ENCODE measurements at regions not wholly inside any gene's neighbourhood (a gene's known extent, or its start where the extent isn't known, plus 50 kb on each side); places are given as distances from the start of the nearest gene placed in this dataset.
"Not testable (repeated sequence)": the region's sequence is repeated elsewhere in the genome, so short reads cannot be mapped to it uniquely, and the experiment has no call there.

DNA sequence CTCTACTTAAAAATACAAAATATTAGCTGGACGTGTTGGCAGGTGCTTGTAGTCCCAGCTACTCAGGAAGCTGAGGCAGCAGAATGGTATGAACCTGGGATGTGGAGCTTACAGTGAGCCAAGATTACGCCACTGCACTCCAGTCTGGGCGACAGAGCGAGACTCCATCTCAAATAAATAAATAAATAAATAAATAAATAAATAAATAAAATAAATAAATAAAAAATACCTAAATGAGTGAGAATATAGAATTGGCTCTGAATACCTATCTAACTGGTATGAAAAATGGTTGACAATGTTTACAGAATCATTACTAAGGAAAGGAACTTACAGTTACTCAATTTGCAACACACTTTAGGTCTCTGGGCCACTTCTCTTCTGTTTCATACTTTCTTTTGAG lies 389.6 kb upstream of the TECRL start:
- TF ChIP-seq, protein P1, sequence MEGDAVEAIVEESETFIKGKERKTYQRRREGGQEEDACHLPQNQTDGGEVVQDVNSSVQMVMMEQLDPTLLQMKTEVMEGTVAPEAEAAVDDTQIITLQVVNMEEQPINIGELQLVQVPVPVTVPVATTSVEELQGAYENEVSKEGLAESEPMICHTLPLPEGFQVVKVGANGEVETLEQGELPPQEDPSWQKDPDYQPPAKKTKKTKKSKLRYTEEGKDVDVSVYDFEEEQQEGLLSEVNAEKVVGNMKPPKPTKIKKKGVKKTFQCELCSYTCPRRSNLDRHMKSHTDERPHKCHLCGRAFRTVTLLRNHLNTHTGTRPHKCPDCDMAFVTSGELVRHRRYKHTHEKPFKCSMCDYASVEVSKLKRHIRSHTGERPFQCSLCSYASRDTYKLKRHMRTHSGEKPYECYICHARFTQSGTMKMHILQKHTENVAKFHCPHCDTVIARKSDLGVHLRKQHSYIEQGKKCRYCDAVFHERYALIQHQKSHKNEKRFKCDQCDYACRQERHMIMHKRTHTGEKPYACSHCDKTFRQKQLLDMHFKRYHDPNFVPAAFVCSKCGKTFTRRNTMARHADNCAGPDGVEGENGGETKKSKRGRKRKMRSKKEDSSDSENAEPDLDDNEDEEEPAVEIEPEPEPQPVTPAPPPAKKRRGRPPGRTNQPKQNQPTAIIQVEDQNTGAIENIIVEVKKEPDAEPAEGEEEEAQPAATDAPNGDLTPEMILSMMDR (IDR thresholded peaks at IDR 0.05) = not testable (repeated sequence)
- TF ChIP-seq, protein P2, sequence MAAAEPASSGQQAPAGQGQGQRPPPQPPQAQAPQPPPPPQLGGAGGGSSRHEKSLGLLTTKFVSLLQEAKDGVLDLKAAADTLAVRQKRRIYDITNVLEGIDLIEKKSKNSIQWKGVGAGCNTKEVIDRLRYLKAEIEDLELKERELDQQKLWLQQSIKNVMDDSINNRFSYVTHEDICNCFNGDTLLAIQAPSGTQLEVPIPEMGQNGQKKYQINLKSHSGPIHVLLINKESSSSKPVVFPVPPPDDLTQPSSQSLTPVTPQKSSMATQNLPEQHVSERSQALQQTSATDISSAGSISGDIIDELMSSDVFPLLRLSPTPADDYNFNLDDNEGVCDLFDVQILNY (CRISPR knock-in tag; IDR thresholded peaks at IDR 0.05) = not testable (repeated sequence)
- TF ChIP-seq, protein P3, sequence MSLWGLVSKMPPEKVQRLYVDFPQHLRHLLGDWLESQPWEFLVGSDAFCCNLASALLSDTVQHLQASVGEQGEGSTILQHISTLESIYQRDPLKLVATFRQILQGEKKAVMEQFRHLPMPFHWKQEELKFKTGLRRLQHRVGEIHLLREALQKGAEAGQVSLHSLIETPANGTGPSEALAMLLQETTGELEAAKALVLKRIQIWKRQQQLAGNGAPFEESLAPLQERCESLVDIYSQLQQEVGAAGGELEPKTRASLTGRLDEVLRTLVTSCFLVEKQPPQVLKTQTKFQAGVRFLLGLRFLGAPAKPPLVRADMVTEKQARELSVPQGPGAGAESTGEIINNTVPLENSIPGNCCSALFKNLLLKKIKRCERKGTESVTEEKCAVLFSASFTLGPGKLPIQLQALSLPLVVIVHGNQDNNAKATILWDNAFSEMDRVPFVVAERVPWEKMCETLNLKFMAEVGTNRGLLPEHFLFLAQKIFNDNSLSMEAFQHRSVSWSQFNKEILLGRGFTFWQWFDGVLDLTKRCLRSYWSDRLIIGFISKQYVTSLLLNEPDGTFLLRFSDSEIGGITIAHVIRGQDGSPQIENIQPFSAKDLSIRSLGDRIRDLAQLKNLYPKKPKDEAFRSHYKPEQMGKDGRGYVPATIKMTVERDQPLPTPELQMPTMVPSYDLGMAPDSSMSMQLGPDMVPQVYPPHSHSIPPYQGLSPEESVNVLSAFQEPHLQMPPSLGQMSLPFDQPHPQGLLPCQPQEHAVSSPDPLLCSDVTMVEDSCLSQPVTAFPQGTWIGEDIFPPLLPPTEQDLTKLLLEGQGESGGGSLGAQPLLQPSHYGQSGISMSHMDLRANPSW (CRISPR knock-in tag; conservative IDR thresholded peaks at IDR 0.05; ENCODE audit: low read depth) = not testable (repeated sequence)
- TF ChIP-seq SMAD3 (CRISPR knock-in tag; IDR thresholded peaks at IDR 0.05; ENCODE audit: borderline replicate concordance) = not testable (repeated sequence)
